ENCODE measurements at regions not wholly inside any gene's neighbourhood (a gene's known extent, or its start where the extent isn't known, plus 50 kb on each side); places are given as distances from the start of the nearest gene placed in this dataset.
"Not testable (repeated sequence)": the region's sequence is repeated elsewhere in the genome, so short reads cannot be mapped to it uniquely, and the experiment has no call there.

GRCh38 chr1:146683126-146683429 lies 255.0 kb upstream of the NBPF12 start:
- CTCF ChIA-PET; BruUV-seq (replicated peaks); H3K36me3 Mint-ChIP-seq (ENCODE audit: insufficient read depth, unreplicated experiment); DNase-seq; H3K9me3 Mint-ChIP-seq (ENCODE audit: low read depth, unreplicated experiment); H3K4me3 Mint-ChIP-seq (ENCODE audit: low read depth, unreplicated experiment); H3K27me3 Mint-ChIP-seq (ENCODE audit: unreplicated experiment); intact Hi-C loops (cut with micrococcal nuclease; ENCODE audit: unreplicated experiment); H3K4me1 Mint-ChIP-seq (ENCODE audit: low read depth, unreplicated experiment); H3K27ac Mint-ChIP-seq (ENCODE audit: unreplicated experiment): not testable (repeated sequence)

GRCh38 chr1:146682227-146683125 lies 255.6 kb upstream of the NBPF12 start:
- CTCF ChIA-PET; H3K27me3 Mint-ChIP-seq (ENCODE audit: unreplicated experiment); H3K27ac Mint-ChIP-seq (ENCODE audit: unreplicated experiment); intact Hi-C loops (cut with micrococcal nuclease; ENCODE audit: unreplicated experiment); H3K36me3 Mint-ChIP-seq (ENCODE audit: insufficient read depth, unreplicated experiment); DNase-seq; H3K4me3 Mint-ChIP-seq (ENCODE audit: low read depth, unreplicated experiment); BruUV-seq (replicated peaks); H3K4me1 Mint-ChIP-seq (ENCODE audit: low read depth, unreplicated experiment); H3K9me3 Mint-ChIP-seq (ENCODE audit: low read depth, unreplicated experiment): not testable (repeated sequence)

GRCh38 chr1:146673729-146674299 lies 264.3 kb upstream of the NBPF12 start:
- H3K4me1 Mint-ChIP-seq (ENCODE audit: low read depth, unreplicated experiment); intact Hi-C loops (cut with micrococcal nuclease; ENCODE audit: unreplicated experiment); H3K27ac Mint-ChIP-seq (ENCODE audit: unreplicated experiment); H3K4me3 Mint-ChIP-seq (ENCODE audit: low read depth, unreplicated experiment); H3K27me3 Mint-ChIP-seq (ENCODE audit: unreplicated experiment); CTCF ChIA-PET; DNase-seq; H3K9me3 Mint-ChIP-seq (ENCODE audit: low read depth, unreplicated experiment); BruUV-seq (replicated peaks); H3K36me3 Mint-ChIP-seq (ENCODE audit: insufficient read depth, unreplicated experiment): not testable (repeated sequence)

GRCh38 chr1:146672608-146673007 lies 265.5 kb upstream of the NBPF12 start:
- DNase-seq; H3K36me3 Mint-ChIP-seq (ENCODE audit: insufficient read depth, unreplicated experiment); H3K27ac Mint-ChIP-seq (ENCODE audit: unreplicated experiment); H3K4me1 Mint-ChIP-seq (ENCODE audit: low read depth, unreplicated experiment); BruUV-seq (replicated peaks); H3K9me3 Mint-ChIP-seq (ENCODE audit: low read depth, unreplicated experiment); intact Hi-C loops (cut with micrococcal nuclease; ENCODE audit: unreplicated experiment); CTCF ChIA-PET; H3K4me3 Mint-ChIP-seq (ENCODE audit: low read depth, unreplicated experiment): not testable (repeated sequence)
- peaks cover 13% of the 10 kb centered on the region for H3K27me3 Mint-ChIP-seq (ENCODE audit: unreplicated experiment)

GRCh38 chr1:146671588-146671987 lies 266.5 kb upstream of the NBPF12 start:
- H3K9me3 Mint-ChIP-seq (ENCODE audit: low read depth, unreplicated experiment); H3K4me3 Mint-ChIP-seq (ENCODE audit: low read depth, unreplicated experiment); H3K27ac Mint-ChIP-seq (ENCODE audit: unreplicated experiment); H3K36me3 Mint-ChIP-seq (ENCODE audit: insufficient read depth, unreplicated experiment); H3K4me1 Mint-ChIP-seq (ENCODE audit: low read depth, unreplicated experiment); DNase-seq; intact Hi-C loops (cut with micrococcal nuclease; ENCODE audit: unreplicated experiment); BruUV-seq (replicated peaks); CTCF ChIA-PET: not testable (repeated sequence)
- peaks cover 18% of the 10 kb centered on the region for H3K27me3 Mint-ChIP-seq (ENCODE audit: unreplicated experiment)

- H3K27ac Mint-ChIP-seq (ENCODE audit: unreplicated experiment); H3K4me3 Mint-ChIP-seq (ENCODE audit: low read depth, unreplicated experiment); intact Hi-C loops (cut with micrococcal nuclease; ENCODE audit: unreplicated experiment); H3K9me3 Mint-ChIP-seq (ENCODE audit: low read depth, unreplicated experiment); CTCF ChIA-PET; H3K36me3 Mint-ChIP-seq (ENCODE audit: insufficient read depth, unreplicated experiment); BruUV-seq (replicated peaks); DNase-seq; H3K4me1 Mint-ChIP-seq (ENCODE audit: low read depth, unreplicated experiment): not testable (repeated sequence)
- peaks cover 18% of the 10 kb centered on the region for H3K27me3 Mint-ChIP-seq (ENCODE audit: unreplicated experiment)
Measured at GRCh38 chr1:146670832-146671566, 267.1 kb upstream of the NBPF12 start.

GRCh38 chr1:146666275-146666674 lies 271.8 kb upstream of the NBPF12 start:
- CTCF ChIA-PET; H3K27ac Mint-ChIP-seq (ENCODE audit: unreplicated experiment); intact Hi-C loops (cut with micrococcal nuclease; ENCODE audit: unreplicated experiment); BruUV-seq (replicated peaks); H3K4me1 Mint-ChIP-seq (ENCODE audit: low read depth, unreplicated experiment); H3K36me3 Mint-ChIP-seq (ENCODE audit: insufficient read depth, unreplicated experiment); DNase-seq; H3K4me3 Mint-ChIP-seq (ENCODE audit: low read depth, unreplicated experiment); H3K9me3 Mint-ChIP-seq (ENCODE audit: low read depth, unreplicated experiment): not testable (repeated sequence)
- H3K27me3 Mint-ChIP-seq (ENCODE audit: unreplicated experiment), result peaks cover 18% of the 10 kb centered on the region

GRCh38 chr1:146660242-146660641 lies 277.9 kb upstream of the NBPF12 start:
- H3K27me3 Mint-ChIP-seq (ENCODE audit: unreplicated experiment); H3K4me1 Mint-ChIP-seq (ENCODE audit: low read depth, unreplicated experiment); H3K36me3 Mint-ChIP-seq (ENCODE audit: insufficient read depth, unreplicated experiment); BruUV-seq (replicated peaks); H3K9me3 Mint-ChIP-seq (ENCODE audit: low read depth, unreplicated experiment); H3K27ac Mint-ChIP-seq (ENCODE audit: unreplicated experiment); H3K4me3 Mint-ChIP-seq (ENCODE audit: low read depth, unreplicated experiment); intact Hi-C loops (cut with micrococcal nuclease; ENCODE audit: unreplicated experiment); DNase-seq; CTCF ChIA-PET: not testable (repeated sequence)

- H3K4me3 Mint-ChIP-seq (ENCODE audit: low read depth, unreplicated experiment); H3K4me1 Mint-ChIP-seq (ENCODE audit: low read depth, unreplicated experiment); BruUV-seq (replicated peaks); H3K27me3 Mint-ChIP-seq (ENCODE audit: unreplicated experiment); H3K9me3 Mint-ChIP-seq (ENCODE audit: low read depth, unreplicated experiment); CTCF ChIA-PET; DNase-seq; H3K27ac Mint-ChIP-seq (ENCODE audit: unreplicated experiment); H3K36me3 Mint-ChIP-seq (ENCODE audit: insufficient read depth, unreplicated experiment); intact Hi-C loops (cut with micrococcal nuclease; ENCODE audit: unreplicated experiment): not testable (repeated sequence)
Measured at GRCh38 chr1:146656356-146657060, 281.6 kb upstream of the NBPF12 start.

Measured in Calu3 (cell line).